Heart left ventricle (tissue), 16 donors: ENCODE measurements at regions not wholly inside any gene's neighbourhood (a gene's known extent, or its start where the extent isn't known, plus 50 kb on each side); places are given as distances from the start of the nearest gene placed in this dataset.

Source experiments
- ATAC-seq, 4 donors: fragments of 200-7000 bp; cut with Tn5 transposase; one replicate each; pipeline ENCODE4 v1.9.1; 2020 to 2022; ENCODE audit warnings: moderate library complexity in 4 of 4, mild to moderate bottlenecking in 3 of 4, moderate number of reproducible peaks in 1 of 4
- DNase-seq, 5 donors: peaks; one replicate each; pipeline ENCODE4 v3.0.0-alpha.2; 2020
- H3K27ac ChIP-seq, 12 donors: fragments of 200-600 bp; sonication (generic) in 4 of 12; one replicate each; pipeline versions ENCODE4 v1.5.0 to v1.8.0; 2016 to 2022; ENCODE audit warnings: mild to moderate bottlenecking in 2 of 12
- H3K27me3 ChIP-seq, 9 donors: fragments of 200-600 bp; sonication (generic) in 2 of 9; one replicate each; pipeline versions ENCODE4 v1.5.1 to v1.8.0; 2016 to 2022; ENCODE audit warnings: mild to moderate bottlenecking in 3 of 9
- H3K36me3 ChIP-seq, 9 donors: fragments of 200-600 bp; sonication (generic) in 2 of 9; one replicate each; pipeline versions ENCODE4 v1.5.0 to v1.8.0; 2018 to 2022; ENCODE audit warnings: mild to moderate bottlenecking in 2 of 9
- H3K4me1 ChIP-seq, 12 donors: fragments of 200-600 bp; sonication (generic) in 4 of 12; one replicate each; pipeline versions ENCODE4 v1.5.0 to v1.8.0; 2016 to 2022; ENCODE audit warnings: mild to moderate bottlenecking in 3 of 12
- H3K4me3 ChIP-seq, 12 donors: fragments of 200-600 bp; sonication (generic) in 4 of 12; one replicate each; pipeline versions ENCODE4 v1.5.0 to v1.8.0; 2017 to 2022; ENCODE audit warnings: mild to moderate bottlenecking in 9 of 12, moderate library complexity in 4 of 12
- H3K9me3 ChIP-seq, 12 donors: fragments of 200-600 bp; sonication (generic) in 4 of 12; one replicate each; pipeline versions ENCODE4 v1.5.0 to v1.8.0; 2016 to 2022; ENCODE audit warnings: mild to moderate bottlenecking in 1 of 12
- POLR2A ChIP-seq, 2 donors: fragments of 450-650 bp; IDR thresholded peaks; one replicate each; pipeline ENCODE4 v1.6.1; 2017; ENCODE audit warnings: antibody characterized with exemption in 2 of 2, mild to moderate bottlenecking in 2 of 2, moderate library complexity in 2 of 2
- WGBS, 4 donors: extraction: QIAGEN DNeasy Blood & Tissue Kit in 2 of 4; methylation state at CpG; one replicate each; pipeline versions ENCODE4 v1.1.5 to v1.1.7; 2013 to 2018; 5-methylcytosine and 5-hydroxymethylcytosine counted together
- intact Hi-C, 10 donors: fragments of 100-400 bp; cut with DNase I; formaldehyde crosslinking; loops; one replicate each; pipeline versions ENCODE4 v1.11.1 to v1.14.2; 2022
- TF ChIP-seq, protein P1 (sequence below), 12 donors: fragments of 200-600 bp; sonication (generic) in 4 of 12; IDR thresholded peaks; one replicate each; pipeline versions ENCODE4 v1.5.0 to v1.8.0; 2018 to 2022; ENCODE audit warnings: antibody characterized with exemption in 12 of 12, mild to moderate bottlenecking in 5 of 12
- donor health status: ischemic (EF 13 %, LVEDD 7.1; RV severe dilation, severe dysfunction).
- donor health status: healthy with polysubstance abuse.
- donor health status: DM: no; HTN: yes; CAD: no.
- donor health status: DM: no; HTN: no; CAD: no.
- donor health status: ischemic (EF 25% LVEDD 6.9; RV normal size, moderate dysfunction).
- donor health status: ischemic (EF 25% LVEDD 5.7; RV mildly dilated, moderate dysfunction).
- donor health status: healthy.
- donor health status: DM: yes; HTN: yes; CAD: no.
- donor health status: ischemic (EF 35%, LVEDD 5.7; RV mildly dilated, moderate dysfunction).
- donor health status: nonischemic (EF 11% LVEDD 7.7; RV severe dilation, severe dysfunction).
- donor health status: DM: yes; HTN: yes; CAD: no.
- donor health status: PGD.
- donor health status: ischemic (EF 29% LVEDD 5.4; RV normal size, mild dysfunction).
- donor health status: nonischemic (EF 23%, LVEDD 6.1; RV moderate dilation, normal function).

DNA sequence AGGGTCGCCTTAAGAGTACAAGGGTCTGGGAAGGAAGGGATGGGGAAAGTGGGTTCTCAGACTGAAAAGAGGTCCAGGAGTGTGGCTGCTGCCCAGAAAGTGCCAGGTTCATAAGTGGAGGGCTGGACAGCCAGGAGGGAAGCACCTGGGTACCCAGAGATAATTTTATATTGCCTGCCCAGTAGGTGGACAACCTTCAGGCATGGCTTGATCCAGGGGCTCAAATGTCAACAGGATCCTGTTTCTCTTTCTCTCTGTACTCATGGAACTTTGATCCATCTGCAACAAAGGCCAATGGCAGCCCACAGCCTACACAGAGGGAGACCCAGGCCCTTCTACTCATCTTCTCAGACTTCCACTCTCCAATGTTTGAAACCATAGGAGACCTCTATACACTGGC is 80.5 kb upstream of the GRK3 start:
- Histone ChIP-seq H3K36me3 (peaks cover 0 to 35% (median 4%) of the 10 kb centered on the region in 9 donors), H3K9me3 (peaks cover 0 to 5% (median 0%) of the 10 kb centered on the region in 12 donors), H3K4me1 (peaks cover 0 to 29% (median 18%) of the 10 kb centered on the region in 12 donors), H3K4me3 (no peak overlapping the region), H3K27ac (peak overlapping the region in 2 of 12 donors; percentile 19 to 34), H3K27me3 (no peaks in the 10 kb centered on the region)
- no peak for ATAC-seq
- 93 to 97% (median 95%) methylated on average over 1 of the region's 1 CpG for WGBS, 4 donors
- no peak for DNase-seq
- no peak for TF ChIP-seq POLR2A (IDR thresholded peaks at IDR 0.05)
- TF ChIP-seq, protein P1, sequence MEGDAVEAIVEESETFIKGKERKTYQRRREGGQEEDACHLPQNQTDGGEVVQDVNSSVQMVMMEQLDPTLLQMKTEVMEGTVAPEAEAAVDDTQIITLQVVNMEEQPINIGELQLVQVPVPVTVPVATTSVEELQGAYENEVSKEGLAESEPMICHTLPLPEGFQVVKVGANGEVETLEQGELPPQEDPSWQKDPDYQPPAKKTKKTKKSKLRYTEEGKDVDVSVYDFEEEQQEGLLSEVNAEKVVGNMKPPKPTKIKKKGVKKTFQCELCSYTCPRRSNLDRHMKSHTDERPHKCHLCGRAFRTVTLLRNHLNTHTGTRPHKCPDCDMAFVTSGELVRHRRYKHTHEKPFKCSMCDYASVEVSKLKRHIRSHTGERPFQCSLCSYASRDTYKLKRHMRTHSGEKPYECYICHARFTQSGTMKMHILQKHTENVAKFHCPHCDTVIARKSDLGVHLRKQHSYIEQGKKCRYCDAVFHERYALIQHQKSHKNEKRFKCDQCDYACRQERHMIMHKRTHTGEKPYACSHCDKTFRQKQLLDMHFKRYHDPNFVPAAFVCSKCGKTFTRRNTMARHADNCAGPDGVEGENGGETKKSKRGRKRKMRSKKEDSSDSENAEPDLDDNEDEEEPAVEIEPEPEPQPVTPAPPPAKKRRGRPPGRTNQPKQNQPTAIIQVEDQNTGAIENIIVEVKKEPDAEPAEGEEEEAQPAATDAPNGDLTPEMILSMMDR (IDR thresholded peaks at IDR 0.05): no peak
- intact Hi-C loops: no loop called here

- TF ChIP-seq POLR2A (IDR thresholded peaks at IDR 0.05): no peak
- TF ChIP-seq, protein P1 (IDR thresholded peaks at IDR 0.05): no peak
- intact Hi-C loops: loop anchor here in 1 of 10 donors (5.0 kb wide), 1 partner anchor 53 kb away; no protein-coding TSS in a partner anchor
- no peaks in the 10 kb centered on the region for H3K27me3 ChIP-seq
- no peak overlapping the region for H3K4me3 ChIP-seq
- peaks cover 0 to 5% (median 0%) of the 10 kb centered on the region in 12 donors for H3K9me3 ChIP-seq
- H3K36me3 ChIP-seq: peaks cover 0 to 36% (median 4%) of the 10 kb centered on the region in 9 donors
- ATAC-seq (no peak), DNase-seq (no peak)
- no peak overlapping the region for H3K27ac ChIP-seq
- peaks cover 0 to 32% (median 18%) of the 10 kb centered on the region in 12 donors for H3K4me1 ChIP-seq
- 76 to 86% (median 80%) methylated on average over 3 of the region's 3 CpGs for WGBS, 4 donors
Measured at GRCh38 chr22:25484521-25485315, 79.8 kb upstream of the GRK3 start.

GRCh38 chr22:25485626-25486545 is 78.6 kb upstream of the GRK3 start:
- intact Hi-C loops: loop anchor here in 1 of 10 donors (5.0 kb wide), 1 partner anchor 51 kb away; no protein-coding TSS in a partner anchor
- Histone ChIP-seq H3K4me1 (peaks cover 0 to 32% (median 18%) of the 10 kb centered on the region in 12 donors), H3K27ac (no peak overlapping the region), H3K36me3 (peaks cover 0 to 37% (median 4%) of the 10 kb centered on the region in 9 donors), H3K9me3 (peaks cover 0 to 5% (median 0%) of the 10 kb centered on the region in 12 donors), H3K4me3 (no peak overlapping the region), H3K27me3 (no peaks in the 10 kb centered on the region)
- WGBS, 4 donors: 92 to 94% (median 94%) methylated on average over 7 of the region's 7 CpGs
- no peak for TF ChIP-seq POLR2A (IDR thresholded peaks at IDR 0.05)
- TF ChIP-seq, protein P1 (IDR thresholded peaks at IDR 0.05): no peak
- DNase-seq (no peak), ATAC-seq (no peak)
